B cell (primary cell): ENCODE measurements at regions not wholly inside any gene's neighbourhood (a gene's known extent, or its start where the extent isn't known, plus 50 kb on each side); places are given as distances from the start of the nearest gene placed in this dataset.
"Not testable (repeated sequence)": the region's sequence is repeated elsewhere in the genome, so short reads cannot be mapped to it uniquely, and the experiment has no call there.

ENCODE experiments used
- ATAC-seq: fragments of 200-7000 bp; cut with Tn5 transposase; one replicate; pipeline ENCODE4 v1.10.0; 2021; ENCODE audit warnings: low read depth, mild to moderate bottlenecking, moderate number of reproducible peaks, moderate library complexity
- CTCF ChIA-PET: fragments of 350-600 bp; sonication (Branson Sonifier 250); formaldehyde crosslinking; loops from one replicate; lab custom pipeline; 2021; ENCODE audit warnings: antibody characterized with exemption, inconsistent platforms; lab: Charles Lee
- POLR2A ChIA-PET: fragments of 350-600 bp; sonication (Branson Sonifier 250); formaldehyde crosslinking; loops from one replicate; lab custom pipeline; 2021; ENCODE audit warnings: antibody characterized with exemption; lab: Charles Lee
- DNase-seq: peaks from one replicate; pipeline ENCODE4 v3.0.0; 2013
- H2AFZ ChIP-seq: 2 replicates; pipeline ENCODE4 v1.6.1; 2012; ENCODE audit warnings: mild to moderate bottlenecking, low read depth, low read length; ENCODE audit not compliant: insufficient read depth, poor library complexity, severe bottlenecking
- H3K27ac ChIP-seq, 2 donors: 1 replicate in 1 of 2; 2 replicates in 1 of 2; pipeline ENCODE4 v1.5.1; 2012 to 2013; ENCODE audit warnings: low read length in 2 of 2, mild to moderate bottlenecking in 2 of 2, moderate library complexity in 1 of 2
- H3K27me3 ChIP-seq, 4 experiments: fragments of 200-600 bp in 1 of 4; sonication (generic) in 1 of 4; replicated peaks in 1 of 4; 1 replicate in 2 of 4; 2 replicates in 2 of 4; pipeline versions ENCODE4 v1.6.1 to v1.7.0; 2013 to 2016; ENCODE audit warnings: low read length in 3 of 4, mild to moderate bottlenecking in 2 of 4, mixed read lengths in 1 of 4, moderate library complexity in 1 of 4; ENCODE audit not compliant: insufficient read depth in 4 of 4, control insufficient read depth in 3 of 4; ENCODE audit errors: control extremely low read depth in 1 of 4
- H3K36me3 ChIP-seq, 2 experiments: replicated peaks in 1 of 2; 1 replicate in 1 of 2; 2 replicates in 1 of 2; pipeline versions ENCODE4 v1.6.1 to v1.7.1; 2013; ENCODE audit warnings: low read length in 1 of 2; ENCODE audit not compliant: insufficient read depth in 2 of 2, control insufficient read depth in 1 of 2; ENCODE audit errors: control extremely low read depth in 1 of 2, extremely low read depth in 1 of 2
- H3K4me1 ChIP-seq, 2 donors: fragments of 200-600 bp in 1 of 2; sonication (generic) in 1 of 2; 1 replicate in 1 of 2; 2 replicates in 1 of 2; pipeline versions ENCODE4 v1.5.1 to v1.6.1; 2013 to 2017; ENCODE audit warnings: low read length in 2 of 2; ENCODE audit not compliant: control insufficient read depth in 2 of 2, insufficient read depth in 2 of 2
- H3K4me2 ChIP-seq: replicated peaks from 2 replicates; pipeline ENCODE3; 2012; ENCODE audit warnings: mild to moderate bottlenecking, low read depth, low read length; ENCODE audit not compliant: poor library complexity, severe bottlenecking
- H3K4me3 ChIP-seq, 5 experiments: fragments of 200-600 bp in 1 of 5; sonication (generic) in 1 of 5; 1 replicate in 3 of 5; 2 replicates in 2 of 5; pipeline versions ENCODE4 v1.5.1 to v1.7.0; 2011 to 2016; ENCODE audit warnings: low read length in 4 of 5, mild to moderate bottlenecking in 4 of 5, low read depth in 2 of 5, control low read depth in 1 of 5, moderate library complexity in 1 of 5; ENCODE audit not compliant: insufficient read depth in 1 of 5; ENCODE audit errors: control extremely low read depth in 1 of 5, extremely low read depth in 1 of 5
- H3K79me2 ChIP-seq: fragments of 200-600 bp; sonication (generic); one replicate; pipeline ENCODE4 v1.6.0; 2016; ENCODE audit warnings: low read length; ENCODE audit not compliant: control insufficient read depth, insufficient read depth
- H3K9ac ChIP-seq: fragments of 200-600 bp; sonication (generic); 2 replicates; pipeline ENCODE4 v1.6.1; 2017; ENCODE audit warnings: mild to moderate bottlenecking, low read length, moderate library complexity
- H3K9me3 ChIP-seq, 3 donors: one replicate each; pipeline versions ENCODE4 v1.6.1 to v1.7.1; 2013; ENCODE audit warnings: low read length in 2 of 3; ENCODE audit not compliant: control insufficient read depth in 2 of 3, insufficient read depth in 1 of 3; ENCODE audit errors: control extremely low read depth in 1 of 3
- H4K20me1 ChIP-seq: 2 replicates; pipeline ENCODE4 v1.6.0; 2012; ENCODE audit warnings: mild to moderate bottlenecking, low read length; ENCODE audit not compliant: insufficient read depth, control insufficient read depth, poor library complexity, severe bottlenecking
- H3K27ac Mint-ChIP-seq: one replicate; pipeline ENCODE4 v1.8.0; 2021; ENCODE audit warnings: mixed read lengths
- H3K27me3 Mint-ChIP-seq: one replicate; pipeline ENCODE4 v1.8.0; 2021; ENCODE audit warnings: mixed read lengths
- H3K4me1 Mint-ChIP-seq: one replicate; pipeline ENCODE4 v1.8.0; 2021; ENCODE audit warnings: mixed read lengths
- H3K4me3 Mint-ChIP-seq: one replicate; pipeline ENCODE4 v1.8.0; 2021; ENCODE audit warnings: mixed read lengths
- H3K9me3 Mint-ChIP-seq: one replicate; pipeline ENCODE4 v1.8.0; 2022; ENCODE audit warnings: mixed read lengths; ENCODE audit not compliant: insufficient read depth
- WGBS: methylation state at CpG from one replicate; pipeline ENCODE4 v1.1.5; 2013; ENCODE audit warnings: missing lambda C conversion rate; ENCODE audit not compliant: insufficient coverage; 5-methylcytosine and 5-hydroxymethylcytosine counted together
- intact Hi-C: fragments of 100-400 bp; cut with micrococcal nuclease; formaldehyde crosslinking; loops from one replicate; pipeline ENCODE4 v1.10.0; 2022

- H3K79me2 ChIP-seq, H2AFZ ChIP-seq, H3K36me3 ChIP-seq, H3K9me3 ChIP-seq, H3K9ac ChIP-seq, POLR2A ChIA-PET, DNase-seq, H3K27me3 ChIP-seq, ATAC-seq, H3K27me3 Mint-ChIP-seq, H3K4me1 ChIP-seq, H3K27ac Mint-ChIP-seq, H3K9me3 Mint-ChIP-seq, CTCF ChIA-PET, H3K4me3 ChIP-seq, intact Hi-C loops, H3K4me3 Mint-ChIP-seq, H3K27ac ChIP-seq, H4K20me1 ChIP-seq, H3K4me1 Mint-ChIP-seq, H3K4me2 ChIP-seq: not testable (repeated sequence)
- 79% methylated on average over 3 of the region's 4 CpGs for WGBS
These were observed 348.9 kb upstream of the RPS23 start for GRCh38 chr5:82626905-82627591.

- H3K4me3 Mint-ChIP-seq, H3K9me3 Mint-ChIP-seq, H3K4me3 ChIP-seq, H3K36me3 ChIP-seq, intact Hi-C loops, H3K9me3 ChIP-seq, H3K4me2 ChIP-seq, ATAC-seq, H3K4me1 Mint-ChIP-seq, H3K27me3 ChIP-seq, H3K9ac ChIP-seq, H4K20me1 ChIP-seq, POLR2A ChIA-PET, H3K27ac ChIP-seq, H3K79me2 ChIP-seq, H3K4me1 ChIP-seq, CTCF ChIA-PET, DNase-seq, H3K27me3 Mint-ChIP-seq, H3K27ac Mint-ChIP-seq, H2AFZ ChIP-seq: not testable (repeated sequence)
- 60% methylated on average over 1 of the region's 1 CpG for WGBS
These were observed 347.9 kb upstream of the RPS23 start for GRCh38 chr5:82626012-82626411.
